Thyroid gland (tissue), 4 donors: ENCODE measurements at regions not wholly inside any gene's neighbourhood (a gene's known extent, or its start where the extent isn't known, plus 50 kb on each side); places are given as distances from the start of the nearest gene placed in this dataset.

Experiments used
- CTCF ChIP-seq, 6 experiments: fragments of 200-600 bp in 3 of 6; fragments of 450-650 bp in 3 of 6; sonication (generic) in 3 of 6; IDR thresholded peaks; one replicate each; pipeline ENCODE4 v1.5.1; 2016 to 2019; ENCODE audit warnings: antibody characterized with exemption in 6 of 6, mild to moderate bottlenecking in 2 of 6, inconsistent platforms in 1 of 6, moderate library complexity in 1 of 6
- POLR2A ChIP-seq, 2 donors: fragments of 450-650 bp; IDR thresholded peaks; one replicate each; pipeline ENCODE4 v1.6.1; 2017; ENCODE audit warnings: antibody characterized with exemption in 2 of 2, mild to moderate bottlenecking in 2 of 2, moderate library complexity in 1 of 2

- TF ChIP-seq CTCF (IDR thresholded peaks at IDR 0.05) = no peak
- no peak for TF ChIP-seq POLR2A (IDR thresholded peaks at IDR 0.05)
Observed at GRCh38 chr5:18712936-18713485, 1078.8 kb downstream of the TAF11L14 start.
